ENCODE measurements at regions not wholly inside any gene's neighbourhood (a gene's known extent, or its start where the extent isn't known, plus 50 kb on each side); places are given as distances from the start of the nearest gene placed in this dataset.
A peak's percentile ranks its signal among the peaks of the same experiment; 100 is the strongest.

GRCh38 chr6:129967427-129967826 is 51.0 kb upstream of the L3MBTL3 start:
- DNase-seq = no peak

DNA sequence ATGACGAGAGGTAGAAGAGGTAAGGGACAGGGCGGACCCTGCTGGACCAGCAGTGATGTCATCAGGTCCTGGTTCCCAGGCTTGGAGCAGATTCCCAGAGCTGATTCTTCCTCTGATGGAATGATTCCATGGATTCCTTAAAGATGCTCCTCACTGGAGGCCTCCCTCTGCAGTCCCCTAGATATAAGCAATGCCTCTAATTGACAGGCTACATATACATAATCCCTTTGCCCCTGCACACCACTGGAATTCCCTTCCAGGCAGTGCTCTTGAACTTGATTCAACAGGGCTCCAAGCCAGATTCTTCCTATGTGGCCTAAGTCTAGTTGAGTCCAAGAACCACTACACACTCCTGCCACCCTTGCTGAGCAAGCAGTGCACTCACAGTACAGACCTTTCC is 52.3 kb upstream of the L3MBTL3 start:
- DNase-seq = no peak

DNA sequence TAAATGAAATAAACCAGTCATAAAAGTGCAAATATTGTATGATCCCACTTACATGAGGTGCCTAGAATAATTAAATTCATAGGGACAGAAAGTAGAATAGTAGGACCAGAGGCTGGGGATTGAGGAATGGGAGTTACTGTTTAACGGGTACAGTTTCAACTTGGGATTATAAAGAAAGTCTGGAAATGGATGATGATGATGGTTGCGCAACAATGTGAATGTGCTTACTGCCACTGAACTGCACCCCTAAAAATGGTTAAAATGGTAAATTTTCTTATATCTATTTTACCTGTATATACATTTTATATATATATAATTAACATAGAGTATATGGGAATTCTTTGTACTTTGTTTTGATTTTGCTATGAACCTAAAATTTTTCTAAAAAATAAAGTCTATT is 53.3 kb upstream of the L3MBTL3 start:
- no peak for DNase-seq

- no peak for DNase-seq
Measured at GRCh38 chr6:129959358-129959930, 58.9 kb upstream of the L3MBTL3 start.

DNA sequence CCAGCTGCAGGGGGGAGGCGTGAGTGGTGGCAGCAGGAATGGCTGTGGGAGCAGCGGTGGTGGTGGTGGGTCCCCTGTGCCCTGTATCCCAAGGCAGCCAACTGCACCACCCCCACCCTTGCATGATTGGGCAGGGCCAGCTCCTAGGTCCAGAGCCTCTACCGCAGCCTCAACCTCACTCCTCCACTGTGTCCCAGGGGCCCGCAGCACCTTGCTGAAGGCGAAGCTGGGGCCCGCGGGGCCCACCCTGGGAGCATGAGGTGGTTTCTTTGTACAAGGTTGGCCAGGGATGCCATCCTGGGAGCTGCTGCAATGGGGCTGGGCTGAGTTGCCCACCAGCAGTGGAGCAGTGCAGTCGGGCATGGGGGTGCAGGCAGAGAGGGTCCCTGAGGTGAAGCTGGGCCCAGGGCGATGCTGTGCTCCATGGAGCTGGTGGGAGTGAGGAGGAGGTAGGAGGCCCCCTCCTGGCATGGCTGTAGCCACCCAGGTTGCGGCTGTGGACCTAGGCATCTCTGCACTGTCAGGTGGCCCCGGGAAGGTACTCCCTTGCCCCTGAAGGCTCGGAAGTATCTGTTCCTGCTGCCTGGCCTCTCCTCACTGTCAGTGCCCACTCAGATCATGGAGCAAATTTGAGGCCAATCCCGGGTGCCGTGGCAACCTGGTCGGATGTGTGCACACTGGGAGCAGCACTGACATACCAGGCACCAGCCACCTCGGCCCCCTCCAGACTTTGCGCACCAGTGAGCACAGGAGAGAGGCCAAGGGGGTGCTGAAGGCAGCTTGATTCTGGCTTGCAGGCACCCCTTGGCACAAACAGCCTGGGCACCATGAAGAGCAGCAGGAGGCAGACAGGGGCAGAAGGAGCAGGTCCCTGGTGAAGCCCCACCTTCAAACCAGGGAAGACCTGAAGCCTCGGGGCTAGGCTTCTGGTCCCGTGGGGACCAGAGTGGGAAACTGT is 60.2 kb upstream of the L3MBTL3 start:
- no peak for DNase-seq

DNA sequence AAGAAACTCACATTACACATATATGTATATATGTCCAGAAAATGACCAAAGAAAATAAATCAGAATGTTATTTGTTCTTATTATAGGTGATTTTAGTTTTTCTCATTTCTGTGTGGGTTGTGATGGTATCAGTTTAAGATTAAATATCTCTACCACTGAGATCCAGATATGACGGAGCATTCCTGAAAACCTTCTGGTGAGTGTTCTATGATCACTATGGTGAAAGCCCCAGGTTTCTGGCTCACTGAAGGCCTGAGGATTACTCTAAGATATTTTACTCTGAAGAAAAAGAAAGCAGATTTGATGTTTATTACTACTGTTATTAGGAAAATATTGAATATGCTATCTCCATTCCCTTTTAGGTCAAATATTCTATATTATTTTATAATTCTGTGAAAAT is 62.8 kb upstream of the L3MBTL3 start:
- DNase-seq = no peak

- no peak for DNase-seq
Measured at GRCh38 chr6:129954749-129955431, 63.5 kb upstream of the L3MBTL3 start.

DNA sequence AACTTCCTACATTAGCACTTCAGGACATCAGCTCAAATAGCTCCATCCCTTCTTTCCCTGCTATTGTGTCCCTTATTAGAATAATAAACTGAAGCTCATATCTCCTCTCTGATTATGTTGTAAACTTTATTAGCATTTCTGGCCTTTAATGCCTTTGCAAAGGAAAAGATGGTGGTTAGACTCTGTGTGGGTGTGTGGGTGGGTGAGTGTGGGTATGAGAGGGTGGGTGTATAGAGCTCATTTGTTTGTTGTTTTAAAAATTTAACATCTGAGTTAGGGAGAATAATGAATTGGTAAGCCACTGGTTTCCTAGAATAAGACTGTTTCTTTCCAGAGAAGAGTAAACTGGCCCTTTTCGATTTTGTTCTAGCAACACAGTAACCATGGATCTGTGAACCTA is 70.6 kb upstream of the L3MBTL3 start:
- no peak for DNase-seq

GRCh38 chr6:129946439-129947140 is 71.8 kb upstream of the L3MBTL3 start:
- DNase-seq = no peak

DNA sequence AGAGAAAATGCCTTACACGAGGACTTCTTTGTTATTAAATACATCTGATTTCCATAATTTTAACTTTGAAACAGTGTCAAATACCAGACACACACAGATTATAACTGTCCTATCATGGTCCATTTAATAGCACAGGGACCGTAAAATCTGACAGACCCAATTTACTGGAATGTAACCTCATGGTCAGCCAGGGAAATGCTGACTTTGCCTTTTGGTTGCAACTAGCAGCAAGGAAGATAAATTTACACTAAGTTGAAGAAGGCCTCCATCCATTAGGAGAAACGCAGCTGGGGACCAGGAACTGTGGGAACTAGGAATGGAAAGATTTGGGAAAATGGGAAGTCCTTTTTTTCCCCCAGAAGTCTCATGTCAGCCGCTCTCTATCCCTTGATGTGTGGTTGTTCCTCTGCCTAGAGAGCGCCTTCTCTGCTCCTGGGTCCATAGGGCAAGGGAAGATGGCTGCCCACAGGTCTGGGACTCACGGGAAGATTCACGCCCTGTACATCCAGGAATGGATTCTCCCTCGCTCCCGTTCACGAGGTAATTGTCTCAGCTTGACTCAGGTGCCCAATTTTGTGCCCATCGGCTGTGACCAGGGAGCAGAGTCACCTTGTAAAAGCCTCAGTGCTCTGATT is 74.6 kb upstream of the L3MBTL3 start:
- DNase-seq = no peak

DNA sequence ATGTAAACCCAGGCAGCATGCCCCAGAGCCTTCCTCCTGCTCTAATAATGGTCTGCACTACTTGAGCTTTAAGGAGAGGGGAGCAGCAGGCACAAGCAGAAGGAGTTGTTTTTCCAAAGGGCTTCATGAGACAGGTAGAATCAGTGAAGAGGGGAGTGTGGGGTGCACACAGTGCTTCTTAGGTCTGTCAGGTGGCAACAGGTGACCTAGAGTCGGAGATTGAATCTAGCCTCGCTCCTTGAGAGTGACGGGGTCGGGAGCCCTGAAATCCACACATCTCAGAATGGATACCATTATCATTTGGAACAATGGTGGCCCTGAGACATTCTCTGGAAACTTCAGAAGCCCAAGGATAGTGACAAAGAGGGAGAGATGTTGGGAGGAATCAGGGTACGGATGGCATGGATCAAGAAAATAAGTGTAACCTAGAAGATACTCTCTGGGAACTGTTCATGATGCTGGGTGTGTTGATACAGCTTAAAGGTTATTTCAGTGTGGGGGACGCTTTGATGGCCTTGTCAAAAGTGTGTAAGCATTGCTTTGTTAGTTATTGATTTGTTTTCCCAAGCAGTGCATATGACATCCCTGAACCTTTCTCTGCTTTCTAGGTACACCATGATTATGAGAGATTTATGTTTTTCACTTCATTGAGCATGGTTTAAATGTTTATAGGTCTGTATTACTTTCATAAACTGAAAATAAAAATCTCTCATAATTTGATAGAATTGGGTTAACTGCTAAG is 77.8 kb upstream of the L3MBTL3 start:
- DNase-seq = no peak

DNA sequence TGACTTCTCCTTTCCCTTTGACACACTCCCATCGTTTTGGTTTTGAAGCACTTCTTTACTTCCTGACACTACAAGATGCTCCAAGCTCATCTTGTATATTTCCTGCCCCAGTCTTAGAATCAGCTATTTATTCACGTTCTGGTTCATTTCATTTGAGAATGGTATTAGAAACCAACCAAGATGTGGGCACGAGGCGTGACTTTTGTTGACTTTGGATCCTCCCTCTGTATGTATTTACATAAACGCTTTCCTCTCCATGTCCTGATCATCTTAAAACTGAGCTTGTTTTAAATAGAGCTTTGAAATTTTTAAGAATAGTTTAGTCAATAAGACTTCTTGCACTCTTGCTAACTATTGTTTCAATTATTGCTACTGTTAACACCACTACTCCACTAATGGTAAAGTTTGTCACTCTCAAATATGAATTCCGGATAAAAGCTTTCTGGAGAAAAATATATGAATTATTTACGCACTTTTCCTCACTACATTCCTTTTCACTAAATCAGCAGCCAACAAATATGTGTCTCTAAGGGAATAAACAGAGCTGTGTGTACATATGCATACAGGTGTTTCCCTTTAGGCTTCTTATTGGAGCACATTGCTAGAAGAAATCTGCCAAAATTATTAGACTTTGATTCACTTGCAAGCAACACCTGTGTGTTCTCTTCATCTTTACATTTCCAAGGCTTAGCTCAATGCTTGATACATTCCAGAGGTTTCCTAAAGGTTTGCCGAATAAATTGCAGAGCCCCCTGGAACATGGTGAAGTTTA is 77.3 kb upstream of the TMEM244 start:
- DNase-seq = no peak

- DNase-seq = peak in 2 of 5 donors; percentile 35 to 39
Measured at GRCh38 chr6:129936329-129937165, 75.4 kb upstream of the TMEM244 start.

DNA sequence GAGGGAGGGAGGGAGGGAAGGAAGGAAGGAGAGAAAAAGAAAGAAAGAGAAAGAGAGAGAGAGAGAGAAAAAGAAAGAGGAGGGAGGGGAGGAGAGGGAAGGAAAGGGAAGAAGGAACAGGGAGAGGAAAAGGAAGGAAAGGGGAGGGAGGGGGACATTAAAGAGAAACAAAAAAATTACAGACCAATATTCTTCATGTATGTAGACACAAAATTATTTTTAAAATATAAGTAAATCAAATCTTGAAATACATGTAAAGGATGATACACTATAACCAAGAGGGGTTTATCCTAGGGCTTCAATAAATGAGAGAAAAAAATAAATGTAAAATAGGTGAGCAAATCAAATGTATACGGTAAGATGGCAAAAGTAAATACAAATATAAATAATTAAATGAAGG is 71.2 kb upstream of the TMEM244 start:
- no peak for DNase-seq

GRCh38 chr6:129929433-129929832 is 68.3 kb upstream of the TMEM244 start:
- no peak for DNase-seq

GRCh38 chr6:129923530-129924250 is 62.6 kb upstream of the TMEM244 start:
- no peak for DNase-seq

DNA sequence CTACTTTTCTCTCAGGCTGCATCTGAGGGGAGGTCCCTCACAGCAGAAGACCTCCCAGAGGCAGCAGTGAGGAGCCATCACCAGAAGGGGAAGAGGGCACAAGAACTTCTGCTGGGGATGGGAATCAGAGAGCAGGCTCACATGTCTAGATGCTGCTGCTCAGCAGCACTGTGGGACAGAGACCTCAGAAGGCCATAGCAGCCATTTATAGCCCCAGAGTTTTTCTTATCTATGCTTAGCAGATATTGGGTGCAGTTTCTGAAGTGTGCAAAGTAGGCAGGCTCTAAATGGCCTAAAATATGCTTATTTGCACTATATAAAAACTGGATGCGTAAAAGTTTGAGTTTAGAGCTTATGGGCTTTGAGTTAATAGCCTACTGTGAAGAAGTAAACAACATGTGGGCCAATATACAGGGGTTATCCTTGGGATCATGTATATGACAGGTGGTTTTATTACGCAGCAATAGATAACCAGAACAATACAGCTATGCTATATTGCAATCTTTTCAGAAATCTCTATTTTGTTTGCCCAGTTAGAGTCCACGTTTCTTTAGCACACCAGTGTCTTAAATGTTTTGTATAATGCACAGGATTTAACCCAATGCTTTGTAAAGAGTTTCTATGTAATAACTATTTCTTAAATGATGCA is 60.2 kb upstream of the TMEM244 start:
- DNase-seq = no peak

DNA sequence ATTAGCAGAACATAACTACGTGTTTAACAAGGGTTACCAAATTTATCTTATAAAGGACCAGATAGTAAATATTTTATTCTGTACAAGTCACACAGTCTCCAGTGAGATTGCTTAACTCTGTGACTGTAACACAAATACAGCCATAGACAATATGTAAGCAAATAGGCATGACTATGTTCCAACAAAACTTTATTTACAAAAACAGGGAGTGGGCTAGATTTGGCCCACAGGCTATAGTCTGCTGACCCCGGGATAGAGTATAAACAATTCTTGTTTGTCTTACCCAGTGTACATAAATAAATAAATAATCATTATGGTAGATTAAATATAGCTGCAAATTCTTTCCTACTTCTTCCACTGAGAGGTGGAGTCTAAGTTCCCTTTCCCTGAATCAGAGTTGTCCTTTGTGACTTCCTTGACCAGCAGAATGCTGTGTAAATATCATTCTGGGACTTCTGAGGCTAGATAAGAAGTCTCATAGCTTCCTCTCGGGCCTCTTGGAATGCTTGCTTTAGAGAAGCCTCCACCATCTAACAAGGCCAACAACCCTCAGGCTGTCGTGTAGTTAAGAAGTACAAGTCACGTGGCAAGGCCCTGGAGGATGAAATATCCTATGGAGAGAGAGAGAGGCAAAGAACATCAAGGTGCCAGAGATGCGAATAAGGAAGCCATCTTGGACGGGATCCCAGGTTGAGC is 59.1 kb upstream of the TMEM244 start:
- DNase-seq = no peak

Data from T-helper 1 cell (primary cell).